Activated naive CD4-positive, alpha-beta T cell treated with anti-CD3 and anti-CD28 coated beads, Interleukin-2, amount 50 U/mL, for 72 hours (primary cell): ENCODE measurements at regions not wholly inside any gene's neighbourhood (a gene's known extent, or its start where the extent isn't known, plus 50 kb on each side); places are given as distances from the start of the nearest gene placed in this dataset.
A peak's percentile ranks its signal among the peaks of the same experiment; 100 is the strongest.

ENCODE experiments used
- ATAC-seq, 2 donors: fragments of 150-1000 bp; cut with Tn5 transposase; 2 replicates each; pipeline ENCODE4 v1.10.0; 2021; ENCODE audit warnings: mild to moderate bottlenecking in 2 of 2, moderate library complexity in 2 of 2
- DNase-seq, 2 donors: peaks; one replicate each; pipeline ENCODE4 v3.0.0; 2021 to 2022; ENCODE audit warnings: low spot score in 2 of 2
- H3K27ac Mint-ChIP-seq, 2 donors: one replicate each; pipeline ENCODE4 v1.8.0; 2022; ENCODE audit warnings: mild to moderate bottlenecking in 2 of 2, mixed read lengths in 2 of 2
- H3K36me3 Mint-ChIP-seq, 2 donors: one replicate each; pipeline ENCODE4 v1.8.0; 2022; ENCODE audit warnings: mixed read lengths in 2 of 2
- H3K9me3 Mint-ChIP-seq, 2 donors: one replicate each; pipeline ENCODE4 v1.8.0; 2022; ENCODE audit warnings: mixed read lengths in 2 of 2

DNA sequence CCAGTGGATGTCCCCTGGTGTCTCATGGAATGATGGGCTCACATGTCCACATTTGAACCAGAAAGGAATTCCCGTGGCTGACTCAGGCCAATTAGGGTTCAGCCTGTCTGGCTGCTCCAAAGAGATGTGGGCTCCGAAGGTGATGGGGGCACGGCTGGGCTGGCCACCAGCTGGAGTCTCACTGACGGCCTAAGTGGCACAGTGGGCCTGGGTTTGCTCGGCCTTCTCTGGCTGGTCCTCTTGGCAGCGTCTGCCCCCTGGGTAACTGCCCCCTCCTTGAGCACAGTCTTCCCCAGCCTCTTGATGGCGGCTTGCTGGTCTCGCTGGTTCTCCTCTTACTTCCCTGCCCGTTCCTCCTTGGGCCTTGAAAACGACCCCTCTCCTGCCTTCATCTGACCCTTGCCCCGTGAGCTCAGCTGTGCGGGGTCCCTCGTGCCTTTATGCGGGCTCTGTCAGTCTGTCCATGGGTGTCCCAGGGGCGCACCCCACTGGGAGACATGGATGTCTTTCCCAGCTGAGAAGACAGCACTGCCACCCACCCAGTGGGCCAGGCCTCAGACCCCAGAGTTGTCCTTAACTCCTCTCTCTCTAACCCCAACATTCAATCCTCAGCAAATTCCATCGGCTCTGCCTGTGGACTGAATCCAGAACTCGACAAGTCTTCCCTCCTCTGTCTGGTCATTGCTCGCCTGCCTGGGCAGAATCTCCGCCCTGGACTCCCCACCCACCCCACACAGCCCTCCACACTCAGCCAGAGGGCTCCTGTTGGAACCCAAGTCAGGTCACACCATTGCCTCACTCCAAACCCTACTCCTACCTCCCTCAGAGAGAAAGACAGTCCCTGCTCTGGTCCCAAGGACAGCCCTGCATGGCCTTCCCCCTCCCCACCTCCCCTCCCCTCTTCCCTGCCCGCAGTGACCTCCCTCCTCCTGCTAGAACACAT lies 78.7 kb downstream of the CEBPB start:
- ATAC-seq = no peak
- H3K36me3 Mint-ChIP-seq = no peaks in the 10 kb centered on the region

GRCh38 chr20:50270034-50270395 lies 79.4 kb downstream of the CEBPB start:
- DNase-seq (no peak), ATAC-seq (no peak)
- no peaks in the 10 kb centered on the region for H3K9me3 Mint-ChIP-seq
- H3K27ac Mint-ChIP-seq = no peak overlapping the region
- H3K36me3 Mint-ChIP-seq = no peaks in the 10 kb centered on the region

More for the DNA sequence above, 78.7 kb downstream of the CEBPB start:
- Mint-ChIP-seq H3K27ac (no peak overlapping the region), H3K9me3 (no peaks in the 10 kb centered on the region)
- DNase-seq = no peak

DNA sequence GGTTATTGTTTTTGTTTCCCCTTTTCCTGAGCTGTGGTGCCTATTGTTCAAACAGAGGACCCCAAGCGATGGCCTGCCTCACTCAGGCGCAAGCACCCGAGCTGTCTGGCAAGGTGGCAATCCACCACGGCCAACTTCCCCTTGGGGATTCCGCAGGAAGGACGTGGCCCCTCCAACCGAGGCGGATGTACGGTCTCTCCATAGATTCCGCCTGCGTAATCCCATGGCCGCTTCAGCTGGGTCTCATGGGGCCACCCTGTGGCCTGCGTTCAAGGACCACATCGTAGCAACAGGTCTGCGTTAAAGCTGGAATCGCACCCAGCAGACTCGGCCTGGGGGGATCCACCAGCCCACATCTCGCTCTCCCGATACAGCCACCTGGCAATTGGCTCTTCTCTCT lies 79.9 kb downstream of the CEBPB start:
- ATAC-seq (no peak), DNase-seq (no peak)
- H3K9me3 Mint-ChIP-seq = no peaks in the 10 kb centered on the region
- no peaks in the 10 kb centered on the region for H3K36me3 Mint-ChIP-seq
- no peak overlapping the region for H3K27ac Mint-ChIP-seq

GRCh38 chr20:50271176-50271575 lies 80.5 kb downstream of the CEBPB start:
- H3K9me3 Mint-ChIP-seq = no peaks in the 10 kb centered on the region
- ATAC-seq = no peak
- DNase-seq = no peak
- H3K27ac Mint-ChIP-seq = no peak overlapping the region
- no peaks in the 10 kb centered on the region for H3K36me3 Mint-ChIP-seq

DNA sequence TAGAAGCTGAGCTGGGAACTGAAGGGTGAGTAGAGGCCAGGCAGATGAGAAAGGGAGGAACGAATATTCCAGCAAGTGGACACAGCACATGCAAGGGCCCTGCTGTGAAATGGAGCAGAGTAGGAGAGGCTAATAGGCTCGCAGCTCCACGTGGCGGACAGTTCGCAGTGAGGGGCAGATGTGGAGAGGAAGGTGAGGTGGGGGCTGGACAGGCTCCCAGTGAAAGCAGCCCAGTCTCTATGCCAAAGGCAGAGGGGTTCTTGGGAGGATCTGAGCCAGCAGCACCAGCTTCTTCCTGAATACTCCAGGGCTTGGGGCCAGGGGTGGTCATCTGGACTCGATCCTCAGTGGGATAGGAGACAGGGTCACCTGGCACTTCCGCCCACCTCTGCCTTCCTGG lies 81.0 kb downstream of the CEBPB start:
- DNase-seq (no peak), ATAC-seq (no peak)
- Mint-ChIP-seq H3K27ac (no peak overlapping the region), H3K9me3 (no peaks in the 10 kb centered on the region), H3K36me3 (no peaks in the 10 kb centered on the region)

DNA sequence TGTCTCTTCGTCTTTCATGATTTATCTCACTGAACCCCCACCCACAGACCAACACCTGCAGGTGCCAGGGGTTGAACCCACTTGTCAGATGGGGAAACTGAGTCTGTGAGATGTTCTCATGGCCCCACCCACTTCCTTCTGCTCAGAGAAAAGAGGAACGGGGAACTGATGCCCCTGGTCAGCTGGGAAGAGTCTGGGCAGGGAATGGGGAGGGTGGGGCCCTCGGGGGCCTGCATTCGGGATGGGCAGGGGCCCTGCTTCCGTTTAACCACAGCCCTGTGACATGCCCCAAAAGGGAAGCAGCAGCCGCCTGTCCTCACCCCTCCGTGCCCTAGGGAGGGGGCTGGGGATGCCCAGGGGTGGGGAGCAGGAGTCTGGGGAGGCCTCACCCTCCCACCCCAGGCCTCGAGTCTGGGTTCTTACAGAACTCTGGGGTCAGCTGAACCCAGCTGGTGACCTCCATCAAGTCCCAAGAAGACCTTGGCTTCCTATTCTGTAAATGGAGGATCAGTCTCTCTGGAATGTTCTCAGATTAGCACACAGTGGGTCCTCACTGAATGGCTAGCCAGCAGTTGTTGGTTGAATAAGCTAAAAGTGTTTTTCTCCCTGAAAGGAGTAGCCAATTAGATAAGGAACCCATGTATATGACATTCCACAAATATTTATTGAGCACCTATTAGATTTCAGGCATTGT lies 81.5 kb downstream of the CEBPB start:
- Mint-ChIP-seq H3K36me3 (no peaks in the 10 kb centered on the region), H3K9me3 (no peaks in the 10 kb centered on the region), H3K27ac (no peak overlapping the region)
- DNase-seq (no peak), ATAC-seq (no peak)

DNA sequence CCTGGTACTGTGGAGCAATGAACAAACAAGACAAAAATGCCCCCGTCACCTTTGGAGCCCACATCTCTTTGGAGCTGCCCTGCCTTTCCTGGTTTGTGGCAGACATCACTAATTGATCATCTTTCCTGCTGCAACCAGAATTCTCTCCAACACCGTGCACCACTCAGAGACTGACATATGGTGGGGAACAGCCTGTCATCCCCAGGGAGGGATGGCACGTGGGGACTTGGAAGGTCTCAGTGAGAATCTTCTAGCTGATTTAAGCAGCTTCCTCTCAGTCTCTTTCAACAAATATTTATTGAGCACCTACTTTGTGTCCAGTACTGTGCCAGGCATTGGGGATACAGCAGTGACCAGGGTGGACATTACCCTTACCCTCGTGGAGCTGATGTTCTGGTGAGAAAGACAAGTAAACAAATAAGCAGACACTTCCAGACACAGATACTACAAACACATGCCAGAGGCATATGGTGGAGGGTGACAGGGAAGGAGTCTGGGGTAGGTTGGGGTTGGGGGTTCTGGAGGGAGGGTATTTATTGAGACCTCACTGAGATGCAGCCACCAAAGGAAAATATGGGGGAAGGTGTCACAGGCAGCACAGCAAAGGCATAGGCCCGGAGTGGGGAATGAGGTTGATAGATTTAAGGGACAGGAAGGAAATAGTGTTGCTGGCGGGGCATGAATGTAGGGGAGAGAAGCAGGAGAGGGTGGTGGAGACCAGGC lies 82.3 kb downstream of the CEBPB start:
- ATAC-seq = no peak

GRCh38 chr20:50273601-50274491 lies 83.2 kb downstream of the CEBPB start:
- DNase-seq = no peak
- ATAC-seq = no peak
- Mint-ChIP-seq H3K27ac (peak overlapping the region in 1 of 2 donors; percentile 54), H3K9me3 (no peaks in the 10 kb centered on the region), H3K36me3 (no peaks in the 10 kb centered on the region)

More for the DNA sequence above, 82.3 kb downstream of the CEBPB start:
- Mint-ChIP-seq H3K36me3 (no peaks in the 10 kb centered on the region), H3K9me3 (no peaks in the 10 kb centered on the region), H3K27ac (peak overlapping the region in 1 of 2 donors; percentile 6)
- DNase-seq = no peak

DNA sequence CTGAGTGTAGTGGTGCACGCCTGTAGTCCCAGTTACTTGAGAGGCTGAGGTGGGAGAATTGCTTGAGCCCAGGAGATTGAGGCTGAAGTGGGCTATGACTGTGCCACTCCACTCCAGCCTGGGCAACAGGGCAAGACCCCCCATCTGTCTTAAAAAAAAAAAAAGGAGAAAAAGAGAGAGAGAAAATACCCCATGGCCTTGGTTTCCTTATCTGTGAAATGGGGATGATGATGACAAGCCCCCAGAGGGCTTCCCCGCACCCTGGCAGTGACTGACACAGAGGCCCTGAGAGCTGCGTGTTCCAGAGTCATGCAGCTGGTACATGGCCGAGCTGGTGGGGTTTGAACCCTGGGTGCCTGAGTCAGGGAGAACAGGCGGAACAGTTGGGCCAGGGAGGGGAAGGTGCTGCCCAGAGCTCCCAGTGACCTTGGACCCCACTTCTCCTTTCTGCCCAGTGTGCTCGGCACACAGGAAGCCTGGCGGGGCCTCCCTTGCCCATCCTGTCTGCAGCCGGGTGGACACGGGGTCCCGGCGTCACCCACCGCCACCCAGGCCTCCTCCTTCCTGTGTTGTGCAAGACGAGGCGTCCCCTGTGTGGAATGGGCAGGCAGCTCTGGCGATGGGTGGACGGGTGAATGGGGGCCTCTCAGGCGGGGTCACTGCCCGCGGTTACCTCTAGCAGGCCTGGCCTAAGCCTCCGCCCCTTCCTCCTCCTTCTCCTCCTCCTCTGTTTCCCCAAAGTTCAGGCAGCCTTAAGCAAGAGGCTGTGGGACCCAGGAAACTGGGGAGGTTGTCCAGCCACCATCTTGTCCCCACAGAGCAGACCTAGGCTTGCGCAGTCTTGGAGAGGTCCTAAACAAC lies 84.2 kb downstream of the CEBPB start:
- ATAC-seq (no peak), DNase-seq (no peak)
- H3K27ac Mint-ChIP-seq = peak overlapping the region in 1 of 2 donors; percentile 54
- no peaks in the 10 kb centered on the region for H3K36me3 Mint-ChIP-seq
- no peaks in the 10 kb centered on the region for H3K9me3 Mint-ChIP-seq

DNA sequence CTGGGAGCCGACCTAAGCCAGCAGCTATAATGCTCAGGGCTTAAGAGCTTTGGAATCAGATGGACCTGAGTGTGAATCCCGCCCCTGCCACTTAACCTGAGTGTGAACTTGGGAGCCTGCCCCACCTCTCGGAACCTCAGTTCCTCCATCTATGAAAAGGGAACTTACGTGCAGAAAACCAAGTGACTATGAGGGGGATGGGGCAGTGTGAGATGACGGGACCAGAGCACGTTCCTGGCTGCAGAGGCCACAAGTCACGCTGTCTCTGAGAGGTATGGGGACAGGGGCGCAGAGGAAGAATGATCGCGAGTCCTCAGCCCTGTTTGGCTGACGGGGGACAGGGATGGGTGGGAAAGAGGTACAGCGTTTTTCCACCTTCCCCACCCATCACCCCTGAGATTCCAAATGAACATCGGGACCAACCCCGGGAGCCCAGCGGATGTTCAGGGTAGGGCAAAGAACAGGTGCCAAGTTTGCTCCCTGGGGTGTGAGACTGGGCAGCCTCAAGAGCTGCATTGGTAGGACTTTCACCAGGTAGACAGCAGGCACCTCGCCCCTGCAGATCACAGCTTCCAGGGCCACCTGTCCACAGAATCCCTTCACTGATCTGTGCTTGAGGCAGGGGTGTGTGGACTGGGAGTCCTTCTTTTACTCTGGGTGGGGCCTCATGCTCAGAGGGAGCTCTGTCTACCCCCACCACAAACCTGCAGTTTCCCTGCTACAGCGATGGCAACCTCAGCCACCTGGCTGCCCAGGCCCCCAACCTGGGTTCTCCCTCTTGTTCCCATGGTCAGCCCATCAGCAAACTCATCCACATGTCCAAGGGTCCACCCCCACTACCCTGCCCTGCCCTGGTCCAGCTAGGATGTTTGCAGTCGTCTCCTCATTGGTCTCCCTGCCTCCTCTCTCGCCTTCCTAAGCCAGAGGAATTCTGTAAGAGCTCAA lies 85.8 kb downstream of the CEBPB start:
- ATAC-seq = no peak
- H3K36me3 Mint-ChIP-seq = no peaks in the 10 kb centered on the region
- no peaks in the 10 kb centered on the region for H3K9me3 Mint-ChIP-seq
- H3K27ac Mint-ChIP-seq = peak overlapping the region in 1 of 2 donors; percentile 14
- DNase-seq = no peak

- no peak for ATAC-seq
- H3K27ac Mint-ChIP-seq = peak overlapping the region; percentile 0 to 19
- no peak for DNase-seq
- no peaks in the 10 kb centered on the region for H3K9me3 Mint-ChIP-seq
- no peaks in the 10 kb centered on the region for H3K36me3 Mint-ChIP-seq
These were observed 86.4 kb downstream of the CEBPB start for GRCh38 chr20:50277064-50277415.

- ATAC-seq (no peak), DNase-seq (no peak)
- H3K27ac Mint-ChIP-seq = peak overlapping the region in 1 of 2 donors; percentile 0
- H3K36me3 Mint-ChIP-seq = no peaks in the 10 kb centered on the region
- H3K9me3 Mint-ChIP-seq = no peaks in the 10 kb centered on the region
These were observed 87.1 kb downstream of the CEBPB start for GRCh38 chr20:50277460-50278376.

GRCh38 chr20:50278377-50278683 lies 87.7 kb downstream of the CEBPB start:
- no peaks in the 10 kb centered on the region for H3K9me3 Mint-ChIP-seq

More at GRCh38 chr20:50278377-50278683, 87.7 kb downstream of the CEBPB start:
- DNase-seq (no peak), ATAC-seq (no peak)
- no peaks in the 10 kb centered on the region for H3K36me3 Mint-ChIP-seq
- peak overlapping the region in 1 of 2 donors; percentile 19 for H3K27ac Mint-ChIP-seq
